Activated gamma-delta T cell treated with anti-CD3 and anti-CD28 coated beads, Interleukin-2, amount 50 U/mL, for 16 hours (primary cell): ENCODE measurements at regions not wholly inside any gene's neighbourhood (a gene's known extent, or its start where the extent isn't known, plus 50 kb on each side); places are given as distances from the start of the nearest gene placed in this dataset.

Experiments
- DNase-seq: peaks from one replicate; pipeline ENCODE4 v3.0.0-alpha.2; 2020; ENCODE audit warnings: low read depth

- no peak for DNase-seq
These were observed 121.0 kb upstream of the PRDM1 start for GRCh38 chr6:105964979-105965760.

GRCh38 chr6:105954148-105954547 is 132.0 kb upstream of the PRDM1 start:
- no peak for DNase-seq

- DNase-seq = no peak
These were observed 133.1 kb upstream of the PRDM1 start for GRCh38 chr6:105952772-105953690.

- DNase-seq = no peak
These were observed 133.8 kb upstream of the PRDM1 start for GRCh38 chr6:105952326-105952725.

- no peak for DNase-seq
These were observed 134.8 kb upstream of the PRDM1 start for GRCh38 chr6:105951322-105951721.

GRCh38 chr6:105949869-105950268 is 136.3 kb upstream of the PRDM1 start:
- DNase-seq = no peak

- no peak for DNase-seq
These were observed 142.6 kb upstream of the PRDM1 start for GRCh38 chr6:105943514-105943913.

- no peak for DNase-seq
These were observed 144.3 kb upstream of the PRDM1 start for GRCh38 chr6:105941621-105942412.

- no peak for DNase-seq
These were observed 145.1 kb upstream of the PRDM1 start for GRCh38 chr6:105940990-105941389.

- no peak for DNase-seq
These were observed 149.2 kb upstream of the PRDM1 start for GRCh38 chr6:105936972-105937371.

- DNase-seq = no peak
These were observed 150.7 kb upstream of the PRDM1 start for GRCh38 chr6:105935416-105935815.

GRCh38 chr6:105934708-105935107 is 151.4 kb upstream of the PRDM1 start:
- no peak for DNase-seq

- no peak for DNase-seq
These were observed 153.7 kb upstream of the PRDM1 start for GRCh38 chr6:105932440-105932839.

GRCh38 chr6:105929626-105930025 is 156.5 kb upstream of the PRDM1 start:
- DNase-seq = no peak

GRCh38 chr6:105926318-105926717 is 159.8 kb upstream of the PRDM1 start:
- no peak for DNase-seq

- DNase-seq = no peak
These were observed 160.4 kb upstream of the PRDM1 start for GRCh38 chr6:105925706-105926105.

- DNase-seq = no peak
These were observed 164.4 kb upstream of the PRDM1 start for GRCh38 chr6:105921781-105922180.

GRCh38 chr6:105920071-105920470 is 166.1 kb upstream of the PRDM1 start:
- no peak for DNase-seq

GRCh38 chr6:105917038-105917695 is 169.0 kb upstream of the PRDM1 start:
- no peak for DNase-seq

GRCh38 chr6:105911106-105911629 is 175.0 kb upstream of the PRDM1 start:
- no peak for DNase-seq

- no peak for DNase-seq
These were observed 177.0 kb upstream of the PRDM1 start for GRCh38 chr6:105909106-105909505.

- no peak for DNase-seq
These were observed 178.1 kb upstream of the PRDM1 start for GRCh38 chr6:105907991-105908390.
